GM10248 (cell line): ENCODE measurements at regions not wholly inside any gene's neighbourhood (a gene's known extent, or its start where the extent isn't known, plus 50 kb on each side); places are given as distances from the start of the nearest gene placed in this dataset.

ENCODE experiments used
- CTCF ChIA-PET: fragments of 300-600 bp; sonication (Branson Sonifier 250); formaldehyde crosslinking; extraction: SDS; loops from one replicate; lab custom pipeline; 2021; ENCODE audit warnings: antibody characterized with exemption; lab: Yijun Ruan, JAX
- POLR2A ChIA-PET: fragments of 350-650 bp; sonication (Branson Sonifier 250); formaldehyde crosslinking; extraction: SDS; loops from one replicate; lab custom pipeline; 2020; ENCODE audit warnings: antibody characterized with exemption; lab: Yijun Ruan, JAX
- DNase-seq: peaks from one replicate; pipeline ENCODE4 v3.0.0; 2012; ENCODE audit errors: extremely low spot score
- CTCF ChIP-seq: IDR thresholded peaks from 2 replicates; pipeline ENCODE4 v1.5.1; 2012; ENCODE audit warnings: mild to moderate bottlenecking, low read depth; ENCODE audit errors: extremely low read depth, missing control alignments, control extremely low read depth

GRCh38 chr17:56085576-56086267 lies 67.6 kb upstream of the ANKFN1 start:
- DNase-seq: no peak
- TF ChIP-seq CTCF: no peak
- ChIA-PET POLR2A (no interaction called here), CTCF (interaction anchor here (1.1 kb wide), 1 partner anchor 21 kb away, joined by 3 read pairs; no protein-coding TSS in a partner anchor)

GRCh38 chr17:56087199-56087598 lies 66.1 kb upstream of the ANKFN1 start:
- no peak for DNase-seq
- no peak for TF ChIP-seq CTCF
- POLR2A ChIA-PET: no interaction called here
- CTCF ChIA-PET: no interaction called here

- ChIA-PET POLR2A (no interaction called here), CTCF (no interaction called here)
- TF ChIP-seq CTCF: no peak
- no peak for DNase-seq
These were observed 57.1 kb upstream of the ANKFN1 start for GRCh38 chr17:56096026-56096810.

- ChIA-PET CTCF (no interaction called here), POLR2A (no interaction called here)
- no peak for TF ChIP-seq CTCF
- DNase-seq: no peak
These were observed 54.5 kb upstream of the ANKFN1 start for GRCh38 chr17:56098746-56099145.

- ChIA-PET CTCF (no interaction called here), POLR2A (no interaction called here)
- no peak for DNase-seq
- TF ChIP-seq CTCF: no peak
These were observed 53.6 kb upstream of the ANKFN1 start for GRCh38 chr17:56099649-56100048.
